NCI-H82 treated with DMSO at 0.1 percent for 48 hours (cell line): ENCODE measurements at regions not wholly inside any gene's neighbourhood (a gene's known extent, or its start where the extent isn't known, plus 50 kb on each side); places are given as distances from the start of the nearest gene placed in this dataset.

Experiments used
- DNase-seq: peaks from one replicate; lab custom pipeline; 2025; ENCODE audit not compliant: unreplicated experiment; lab: John Stamatoyannopoulos, UW

- DNase-seq = no peak
Observed at GRCh38 chr9:28166179-28166578, 592.9 kb upstream of the C9orf72 start.

GRCh38 chr9:28177142-28177541, 603.9 kb upstream of the C9orf72 start:
- no peak for DNase-seq

DNA sequence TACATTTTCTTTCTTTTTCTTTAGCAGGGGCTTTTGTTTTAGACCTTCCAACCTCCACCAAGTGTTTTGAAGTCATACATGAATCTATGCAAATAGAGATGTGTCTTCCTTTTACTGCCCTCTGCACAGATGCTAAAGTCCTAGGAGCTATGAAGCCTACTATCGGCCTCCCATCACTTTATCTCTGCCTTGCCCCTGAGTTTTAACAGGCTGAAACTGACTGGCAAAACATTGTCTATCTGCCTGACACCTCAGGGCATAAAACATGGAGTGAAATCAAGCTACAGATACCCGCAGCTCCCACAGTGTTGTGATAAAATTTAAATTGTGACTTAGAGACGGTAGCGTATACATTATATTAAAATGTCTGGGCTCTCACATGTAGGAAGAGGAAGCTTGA, 604.6 kb upstream of the C9orf72 start:
- no peak for DNase-seq

GRCh38 chr9:28179893-28180292, 606.6 kb upstream of the C9orf72 start:
- DNase-seq = no peak

- no peak for DNase-seq
Observed at GRCh38 chr9:28190981-28191380, 617.7 kb upstream of the C9orf72 start.

- DNase-seq = no peak
Observed at GRCh38 chr9:28197653-28198052, 624.4 kb upstream of the C9orf72 start.

DNA sequence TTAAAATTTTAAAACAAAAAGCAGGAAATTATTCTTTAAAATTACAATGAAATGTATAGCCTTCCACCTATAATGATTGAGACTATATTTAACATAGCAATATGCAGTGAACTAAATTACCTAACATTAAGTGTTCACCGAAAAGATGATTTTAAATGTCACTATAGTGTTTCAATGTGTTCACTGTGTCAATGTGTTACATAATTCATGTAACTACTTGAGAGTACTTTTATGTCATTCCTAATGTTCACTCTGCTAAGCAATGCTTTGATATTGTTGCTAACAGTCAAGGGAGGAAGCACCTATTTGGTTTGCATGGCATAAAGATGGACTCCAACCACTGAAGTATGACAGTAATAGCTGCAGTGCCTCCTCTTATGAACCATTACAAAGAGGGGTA, 629.8 kb upstream of the C9orf72 start:
- no peak for DNase-seq

GRCh38 chr9:28206280-28206679, 633.0 kb upstream of the C9orf72 start:
- no peak for DNase-seq

GRCh38 chr9:28207657-28208056, 634.4 kb upstream of the C9orf72 start:
- DNase-seq = no peak

GRCh38 chr9:28209130-28209529, 635.8 kb upstream of the C9orf72 start:
- DNase-seq = no peak

GRCh38 chr9:28212979-28213378, 639.7 kb upstream of the C9orf72 start:
- no peak for DNase-seq

- DNase-seq = no peak
Observed at GRCh38 chr9:28215536-28216299, 642.4 kb upstream of the C9orf72 start.

- no peak for DNase-seq
Observed at GRCh38 chr9:28232686-28233085, 659.4 kb upstream of the C9orf72 start.

GRCh38 chr9:28234133-28234893, 661.0 kb upstream of the C9orf72 start:
- DNase-seq = no peak

DNA sequence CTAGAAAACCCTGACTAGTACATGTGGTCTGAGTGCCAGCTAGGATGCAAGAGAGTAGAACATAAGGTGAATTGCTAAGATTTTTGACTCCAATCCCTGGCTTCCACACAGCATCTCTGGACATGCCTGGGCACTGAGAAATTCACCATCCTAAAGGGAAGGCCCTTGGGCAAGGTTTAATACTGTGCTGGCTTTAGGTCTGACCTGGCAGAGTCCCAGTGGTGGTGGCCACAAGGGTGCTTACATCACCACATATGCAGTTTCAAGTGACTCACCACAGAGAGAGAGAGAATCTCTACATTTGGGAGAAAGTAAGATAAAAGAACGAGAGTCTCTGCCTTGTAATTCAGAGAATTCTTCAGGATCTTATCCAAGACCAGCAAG, 661.6 kb upstream of the C9orf72 start:
- no peak for DNase-seq

DNA sequence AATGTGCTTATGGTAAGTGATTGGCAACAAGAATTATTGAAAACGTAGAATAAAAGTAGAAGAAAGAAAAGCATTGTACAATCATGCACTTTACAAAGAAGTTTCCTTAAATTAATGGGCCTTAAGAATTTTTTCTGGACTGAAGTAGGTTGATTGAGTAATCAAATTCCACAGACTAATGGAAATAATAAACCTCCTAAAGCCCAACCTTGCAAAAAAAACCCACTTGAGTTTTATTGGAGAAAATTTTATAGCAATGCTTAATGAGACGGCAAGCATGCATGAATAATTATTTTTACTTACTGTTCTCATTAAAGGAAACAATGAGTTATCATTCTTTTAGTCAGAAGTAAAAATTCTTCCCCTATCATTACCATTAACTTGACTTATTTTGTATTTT, 676.1 kb upstream of the C9orf72 start:
- DNase-seq = no peak

DNA sequence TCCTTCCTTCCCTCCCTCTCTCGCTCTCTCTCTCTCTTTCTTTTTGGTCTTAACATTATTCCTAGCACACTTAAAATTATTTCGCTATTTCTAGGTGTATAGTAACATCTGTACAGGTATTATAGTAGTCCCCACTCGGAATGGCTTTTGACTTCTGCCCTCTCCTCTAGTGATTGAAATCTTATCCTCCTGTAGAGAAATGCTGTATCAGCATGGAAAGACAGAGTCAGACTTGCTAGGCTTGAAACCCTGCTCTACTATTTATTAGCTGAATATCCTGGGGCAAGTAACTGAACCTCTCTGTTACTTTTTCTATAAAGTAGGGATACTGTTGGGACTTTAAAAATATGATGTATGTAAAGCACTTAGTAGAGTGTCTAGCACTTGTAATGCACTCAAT, 681.9 kb upstream of the C9orf72 start:
- no peak for DNase-seq

DNA sequence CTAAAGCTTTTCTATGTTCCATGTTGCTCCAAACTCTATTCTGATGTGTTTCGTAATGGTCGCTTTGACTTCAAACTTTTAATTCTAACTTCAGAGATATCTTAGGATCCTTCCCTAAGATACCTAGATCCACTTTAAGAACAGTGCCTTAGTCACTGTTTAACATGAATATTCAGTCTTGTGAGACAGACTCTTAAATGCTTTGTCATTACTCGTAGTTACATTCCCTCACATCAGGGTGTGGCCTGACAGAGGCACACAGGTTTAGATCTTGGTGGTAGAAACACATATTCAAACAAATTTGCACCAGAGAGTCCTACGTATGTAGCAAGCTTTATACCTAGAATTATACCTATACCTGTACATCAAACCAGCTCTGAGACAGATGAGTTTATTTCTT, 687.0 kb upstream of the C9orf72 start:
- no peak for DNase-seq

- no peak for DNase-seq
Observed at GRCh38 chr9:28264368-28264767, 691.1 kb upstream of the C9orf72 start.

DNA sequence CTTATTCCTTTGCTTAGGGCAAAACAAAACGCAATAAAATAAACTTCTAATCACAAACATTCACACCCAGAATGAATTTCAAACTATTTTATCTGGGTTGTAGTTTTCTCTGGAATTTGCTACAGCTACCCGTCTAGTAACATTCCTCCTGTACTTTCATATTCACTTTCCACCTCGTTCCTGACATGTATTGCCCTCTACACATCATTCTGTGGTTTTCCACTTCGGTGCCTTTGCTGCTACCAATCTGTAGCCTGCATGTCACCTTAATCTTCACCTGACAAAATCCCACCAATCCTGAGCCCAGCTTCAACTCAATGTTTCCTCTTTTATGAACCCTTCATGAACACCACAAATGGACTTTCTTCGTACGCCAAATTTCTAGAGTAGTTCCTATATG, 694.1 kb upstream of the C9orf72 start:
- no peak for DNase-seq

DNA sequence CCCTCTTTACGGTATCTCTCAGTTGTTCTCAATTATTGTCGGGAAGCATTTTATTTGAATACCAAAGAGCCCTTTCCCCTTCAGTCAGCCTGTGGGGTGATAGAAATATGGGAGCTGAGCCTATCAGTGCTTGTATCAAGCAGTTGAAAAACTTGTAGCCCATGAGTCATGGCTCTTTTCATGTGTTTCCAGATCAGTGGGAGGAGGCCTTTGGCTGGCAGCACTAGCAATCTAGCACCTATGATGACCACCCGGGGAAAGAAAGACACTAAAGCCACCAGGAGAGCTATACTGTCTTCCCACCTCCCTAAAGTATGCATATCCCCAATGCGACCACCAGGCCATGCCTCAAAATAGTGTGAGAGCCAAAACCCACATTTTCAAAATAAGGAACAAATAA, 696.9 kb upstream of the C9orf72 start:
- no peak for DNase-seq

DNA sequence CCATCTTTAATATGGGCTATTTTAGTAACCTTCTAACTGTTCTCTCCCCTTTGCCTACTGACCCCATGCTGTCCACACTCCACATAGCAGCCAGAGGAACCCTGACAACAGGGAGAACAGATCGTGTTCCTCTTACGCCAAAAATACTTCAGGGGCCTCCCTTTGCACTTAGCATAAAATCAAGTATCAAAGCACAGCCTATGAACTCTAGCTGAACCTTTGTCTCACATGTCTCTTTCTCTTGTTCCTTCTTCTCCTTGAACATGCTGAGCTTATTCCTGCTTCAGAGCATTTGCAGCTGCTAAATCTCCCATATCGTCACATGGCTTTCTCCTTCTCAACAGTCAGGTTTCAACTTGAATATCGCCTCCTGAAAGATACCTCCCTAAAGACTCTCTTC, 698.8 kb upstream of the C9orf72 start:
- DNase-seq = no peak

DNA sequence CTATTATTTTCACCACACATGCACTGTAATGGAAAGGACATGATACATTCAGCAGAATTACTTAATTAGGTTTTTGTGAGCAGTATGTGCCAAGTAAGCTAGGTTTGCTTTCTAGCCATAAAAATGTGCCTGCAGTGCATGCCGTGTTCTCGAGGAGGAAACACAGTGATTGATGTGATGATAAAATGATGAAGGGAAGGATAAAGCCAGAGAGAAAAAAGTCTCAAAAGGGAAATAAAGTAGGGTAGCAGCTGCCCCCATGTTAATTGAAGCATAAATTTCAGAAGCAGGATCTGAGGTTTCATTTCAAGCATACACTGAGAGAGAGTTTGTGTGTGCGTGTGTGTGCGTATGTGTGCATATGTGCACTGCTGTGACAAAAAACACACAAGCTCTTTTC, 714.2 kb upstream of the C9orf72 start:
- DNase-seq = no peak
